ENCODE measurements at regions not wholly inside any gene's neighbourhood (a gene's known extent, or its start where the extent isn't known, plus 50 kb on each side); places are given as distances from the start of the nearest gene placed in this dataset.

DNA sequence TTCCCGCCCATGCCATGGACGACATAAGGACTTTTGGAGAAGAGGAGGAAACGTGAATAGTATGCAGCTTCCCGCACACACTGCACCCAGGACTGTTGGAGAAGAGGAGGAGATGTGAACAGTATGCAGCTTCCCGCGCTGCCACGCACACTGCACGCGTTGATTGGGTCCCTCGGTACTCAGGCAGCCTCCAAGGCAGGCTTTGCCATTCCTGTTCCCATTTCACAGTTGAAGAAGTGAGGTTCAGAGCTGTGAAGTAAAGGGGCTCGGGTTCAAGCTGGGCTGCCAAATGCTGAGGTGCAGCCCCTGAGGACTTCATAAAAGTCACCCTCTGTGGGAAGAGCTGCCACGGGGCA lies 147.9 kb upstream of the FAM20C start:
- TF ChIP-seq POLR2A (IDR thresholded peaks at IDR 0.05) = no peak
- TF ChIP-seq, protein P1, sequence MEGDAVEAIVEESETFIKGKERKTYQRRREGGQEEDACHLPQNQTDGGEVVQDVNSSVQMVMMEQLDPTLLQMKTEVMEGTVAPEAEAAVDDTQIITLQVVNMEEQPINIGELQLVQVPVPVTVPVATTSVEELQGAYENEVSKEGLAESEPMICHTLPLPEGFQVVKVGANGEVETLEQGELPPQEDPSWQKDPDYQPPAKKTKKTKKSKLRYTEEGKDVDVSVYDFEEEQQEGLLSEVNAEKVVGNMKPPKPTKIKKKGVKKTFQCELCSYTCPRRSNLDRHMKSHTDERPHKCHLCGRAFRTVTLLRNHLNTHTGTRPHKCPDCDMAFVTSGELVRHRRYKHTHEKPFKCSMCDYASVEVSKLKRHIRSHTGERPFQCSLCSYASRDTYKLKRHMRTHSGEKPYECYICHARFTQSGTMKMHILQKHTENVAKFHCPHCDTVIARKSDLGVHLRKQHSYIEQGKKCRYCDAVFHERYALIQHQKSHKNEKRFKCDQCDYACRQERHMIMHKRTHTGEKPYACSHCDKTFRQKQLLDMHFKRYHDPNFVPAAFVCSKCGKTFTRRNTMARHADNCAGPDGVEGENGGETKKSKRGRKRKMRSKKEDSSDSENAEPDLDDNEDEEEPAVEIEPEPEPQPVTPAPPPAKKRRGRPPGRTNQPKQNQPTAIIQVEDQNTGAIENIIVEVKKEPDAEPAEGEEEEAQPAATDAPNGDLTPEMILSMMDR (IDR thresholded peaks at IDR 0.05) = no peak
